A673 (cell line): ENCODE measurements at regions not wholly inside any gene's neighbourhood (a gene's known extent, or its start where the extent isn't known, plus 50 kb on each side); places are given as distances from the start of the nearest gene placed in this dataset.

ENCODE experiments used
- BruUV-seq: library from RNA; stranded (reverse); fragments of 400-500 nt; replicated peaks from 2 replicates; lab custom pipeline; 2021; lab: Mats Ljungman, UMichigan
- CTCF ChIA-PET: fragments of 300-600 bp; sonication (Branson Sonifier 250); formaldehyde crosslinking; loops from one replicate; lab custom pipeline; 2022; ENCODE audit warnings: antibody characterized with exemption; lab: Charles Lee
- POLR2A ChIA-PET: fragments of 300-600 bp; sonication (Branson Sonifier 250); formaldehyde crosslinking; loops from one replicate; lab custom pipeline; 2022; ENCODE audit warnings: antibody characterized with exemption; ENCODE audit not compliant: low non-redundant PET; lab: Charles Lee
- DNase-seq: peaks from one replicate; pipeline ENCODE4 v3.0.0-alpha.2; 2015; ENCODE audit warnings: low spot score
- H3K27ac ChIP-seq: fragments of 200-600 bp; sonication (generic); 2 replicates; pipeline ENCODE4 v1.5.1; 2016; ENCODE audit warnings: mixed run types, low read depth, mild to moderate bottlenecking, mixed read lengths, antibody characterized with exemption, low read length; ENCODE audit not compliant: poor library complexity, severe bottlenecking
- H3K27me3 ChIP-seq: fragments of 200-600 bp; sonication (generic); replicated peaks from 2 replicates; pipeline ENCODE4 v1.6.1; 2017; ENCODE audit warnings: mixed run types, low read depth, mild to moderate bottlenecking, mixed read lengths, antibody characterized with exemption, low read length; ENCODE audit not compliant: insufficient read depth, poor library complexity
- H3K36me3 ChIP-seq: fragments of 200-600 bp; sonication (generic); 2 replicates; pipeline ENCODE4 v1.6.1; 2016; ENCODE audit warnings: mixed run types, mild to moderate bottlenecking, mixed read lengths, antibody characterized with exemption, low read length; ENCODE audit not compliant: insufficient read depth, poor library complexity, severe bottlenecking
- H3K4me1 ChIP-seq: fragments of 200-600 bp; sonication (generic); 2 replicates; pipeline ENCODE4 v1.6.1; 2017; ENCODE audit warnings: mixed run types, mild to moderate bottlenecking, mixed read lengths, antibody characterized with exemption, low read length; ENCODE audit not compliant: insufficient read depth, poor library complexity, severe bottlenecking
- H3K4me3 ChIP-seq: fragments of 200-600 bp; sonication (generic); 2 replicates; pipeline ENCODE4 v1.5.1; 2016; ENCODE audit warnings: low read depth, mixed run types, mild to moderate bottlenecking, mixed read lengths, low read length; ENCODE audit not compliant: poor library complexity, severe bottlenecking
- H3K9me3 ChIP-seq: fragments of 200-600 bp; sonication (generic); 2 replicates; pipeline ENCODE4 v1.6.1; 2016; ENCODE audit warnings: mixed run types, low read depth, mild to moderate bottlenecking, mixed read lengths, antibody characterized with exemption, low read length; ENCODE audit not compliant: poor library complexity, severe bottlenecking
- EZH2 ChIP-seq: fragments of 200-600 bp; sonication (generic); IDR thresholded peaks from 2 replicates; pipeline ENCODE4 v1.6.1; 2017; ENCODE audit warnings: borderline replicate concordance, low read depth, mild to moderate bottlenecking, mixed read lengths, antibody characterized with exemption, low read length; ENCODE audit not compliant: poor library complexity, severe bottlenecking
- intact Hi-C: fragments of 100-400 bp; cut with micrococcal nuclease; formaldehyde crosslinking; loops from one replicate; pipeline ENCODE4 v1.10.0; 2022; ENCODE audit not compliant: unreplicated experiment
- TF ChIP-seq, protein P1 (sequence below): fragments of 300-800, 200-600 bp; sonication (generic); conservative IDR thresholded peaks from 2 replicates; pipeline ENCODE4 v1.5.1; 2017; ENCODE audit warnings: low read depth, mild to moderate bottlenecking, antibody characterized with exemption, low read length, moderate library complexity, mixed read lengths

DNA sequence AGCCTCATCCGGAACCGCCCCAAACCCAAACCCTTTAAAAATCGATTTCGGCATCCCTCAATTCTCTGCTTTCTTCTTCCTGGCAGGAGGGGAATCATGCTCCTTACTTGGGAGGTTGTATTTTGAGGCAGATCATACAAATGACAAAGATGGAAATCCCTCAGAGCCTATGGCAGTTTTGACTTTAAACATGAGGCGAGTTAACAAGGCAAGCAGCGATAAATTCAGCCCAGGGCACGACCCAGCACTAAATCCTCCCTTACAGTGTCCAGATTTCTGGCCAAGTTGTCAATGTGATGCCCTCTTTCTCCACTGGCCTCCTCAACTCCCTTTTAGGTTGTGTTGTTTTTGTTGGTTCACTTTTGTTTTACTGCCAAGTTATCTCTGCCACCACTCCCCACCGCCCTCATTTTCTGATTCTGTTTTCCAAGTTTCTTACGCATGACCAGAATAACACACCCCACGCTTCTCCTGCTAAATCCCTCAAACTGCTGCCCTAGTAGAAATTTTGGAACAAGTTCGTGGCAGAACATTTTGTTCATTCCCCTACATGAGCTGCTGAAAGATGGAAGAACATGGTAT lies 68.3 kb downstream of the CTAGE1 start:
- H3K4me3 ChIP-seq: no peak overlapping the region
- CTCF ChIA-PET: no interaction called here

DNA sequence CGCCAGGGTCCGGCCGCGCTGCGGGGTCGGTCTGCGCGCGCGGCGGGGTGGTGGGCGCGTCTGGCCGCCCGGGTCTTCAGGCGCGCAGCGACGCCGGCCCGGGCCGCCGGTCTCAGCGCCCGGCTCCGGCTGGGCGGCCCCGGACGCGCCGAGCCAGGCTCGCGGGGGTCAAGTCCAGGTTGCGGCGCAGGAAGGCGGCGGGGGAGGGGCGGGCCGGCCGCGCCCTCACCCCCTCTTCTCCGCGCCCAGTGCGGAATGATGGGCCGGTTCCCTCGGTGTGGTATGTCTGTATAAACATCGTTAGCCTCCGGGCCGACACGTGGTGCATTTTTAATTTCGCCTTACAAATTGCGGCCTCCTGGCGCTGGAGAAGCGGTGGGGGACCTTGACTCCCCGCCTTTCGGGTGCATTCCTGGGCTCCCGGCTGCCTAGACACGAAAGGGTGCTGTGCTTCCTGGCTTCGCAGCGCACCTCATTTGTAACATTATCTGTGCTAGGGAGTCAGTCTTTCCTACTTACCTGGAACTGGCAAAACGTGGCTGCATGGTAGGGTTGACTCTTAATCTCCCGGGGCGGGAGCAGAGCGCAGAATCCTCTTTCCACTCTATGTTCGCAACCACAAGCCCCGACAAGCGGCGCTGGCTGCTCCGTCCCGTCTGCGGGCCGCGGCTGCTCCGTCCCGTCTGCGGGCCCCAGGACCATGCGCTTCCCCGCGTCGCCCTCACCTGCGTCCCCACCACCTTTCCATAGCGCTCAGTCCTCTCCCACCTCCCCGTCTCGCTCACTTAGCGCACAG lies 69.0 kb downstream of the CTAGE1 start:
- H3K27ac ChIP-seq: no peak overlapping the region
- no peaks in the 10 kb centered on the region for H3K9me3 ChIP-seq
- no TSS peak for BruUV-seq
- POLR2A ChIA-PET: no interaction called here
- CTCF ChIA-PET: no interaction called here
- no peaks in the 10 kb centered on the region for H3K4me1 ChIP-seq
- H3K4me3 ChIP-seq: no peak overlapping the region
- H3K36me3 ChIP-seq: no peaks in the 10 kb centered on the region
- peak; percentile 7 for DNase-seq
- intact Hi-C loops: no loop called here
- peak; percentile 92 for TF ChIP-seq EZH2
- TF ChIP-seq, protein P1, sequence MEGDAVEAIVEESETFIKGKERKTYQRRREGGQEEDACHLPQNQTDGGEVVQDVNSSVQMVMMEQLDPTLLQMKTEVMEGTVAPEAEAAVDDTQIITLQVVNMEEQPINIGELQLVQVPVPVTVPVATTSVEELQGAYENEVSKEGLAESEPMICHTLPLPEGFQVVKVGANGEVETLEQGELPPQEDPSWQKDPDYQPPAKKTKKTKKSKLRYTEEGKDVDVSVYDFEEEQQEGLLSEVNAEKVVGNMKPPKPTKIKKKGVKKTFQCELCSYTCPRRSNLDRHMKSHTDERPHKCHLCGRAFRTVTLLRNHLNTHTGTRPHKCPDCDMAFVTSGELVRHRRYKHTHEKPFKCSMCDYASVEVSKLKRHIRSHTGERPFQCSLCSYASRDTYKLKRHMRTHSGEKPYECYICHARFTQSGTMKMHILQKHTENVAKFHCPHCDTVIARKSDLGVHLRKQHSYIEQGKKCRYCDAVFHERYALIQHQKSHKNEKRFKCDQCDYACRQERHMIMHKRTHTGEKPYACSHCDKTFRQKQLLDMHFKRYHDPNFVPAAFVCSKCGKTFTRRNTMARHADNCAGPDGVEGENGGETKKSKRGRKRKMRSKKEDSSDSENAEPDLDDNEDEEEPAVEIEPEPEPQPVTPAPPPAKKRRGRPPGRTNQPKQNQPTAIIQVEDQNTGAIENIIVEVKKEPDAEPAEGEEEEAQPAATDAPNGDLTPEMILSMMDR: no peak
- peaks cover 97% of the 10 kb centered on the region for H3K27me3 ChIP-seq

More for the DNA sequence above, 68.3 kb downstream of the CTAGE1 start:
- no peak for TF ChIP-seq EZH2
- TF ChIP-seq, protein P1: no peak
- no peak for DNase-seq
- intact Hi-C loops: no loop called here
- POLR2A ChIA-PET: no interaction called here
- Histone ChIP-seq H3K27me3 (peaks cover 96% of the 10 kb centered on the region), H3K9me3 (no peaks in the 10 kb centered on the region), H3K36me3 (no peaks in the 10 kb centered on the region), H3K27ac (no peak overlapping the region), H3K4me1 (no peaks in the 10 kb centered on the region)
- no TSS peak for BruUV-seq

DNA sequence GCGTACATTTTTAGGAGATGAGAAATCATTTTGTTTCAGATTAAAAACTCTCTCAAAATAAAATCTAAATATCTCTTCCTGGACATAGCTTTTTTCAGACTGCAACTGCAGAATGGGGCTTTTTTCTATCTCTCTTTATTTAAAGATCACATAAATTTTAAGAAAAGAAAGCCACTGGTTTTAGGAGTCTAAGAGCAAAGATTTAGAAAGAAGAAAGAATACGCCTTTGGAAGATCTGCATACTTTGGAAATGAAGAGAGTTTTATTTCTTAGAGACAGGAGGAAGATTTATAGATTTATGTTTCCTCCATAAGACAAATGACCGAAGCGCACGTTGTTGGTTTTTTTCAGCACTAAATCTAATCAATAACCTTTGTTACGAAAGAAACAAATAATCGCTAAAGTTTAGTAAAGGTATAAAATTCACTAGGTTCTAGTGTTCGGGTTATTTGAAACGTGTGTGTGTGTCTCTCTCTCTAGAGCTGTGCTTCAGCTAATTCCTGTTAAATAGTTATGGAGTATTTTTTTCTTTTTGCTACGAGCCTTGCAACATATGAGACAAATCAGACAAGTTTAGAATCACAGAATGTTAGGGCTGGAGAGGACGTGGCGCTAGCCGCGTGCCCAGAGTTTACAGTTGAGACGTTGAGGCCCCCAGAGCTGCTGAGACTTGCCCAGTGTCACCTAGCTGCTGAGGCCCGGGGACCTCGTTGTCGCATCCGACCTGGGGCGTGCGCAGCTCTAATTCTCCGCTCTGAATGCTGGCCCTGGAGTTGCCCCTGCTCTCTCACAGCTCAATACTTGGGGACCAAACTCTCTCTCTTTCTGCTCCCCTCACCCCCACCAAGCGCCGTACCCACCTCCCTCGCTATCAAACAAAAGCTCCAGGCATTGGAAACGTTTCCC lies 69.9 kb downstream of the CTAGE1 start:
- Histone ChIP-seq H3K4me1 (no peaks in the 10 kb centered on the region), H3K27me3 (peaks cover 94% of the 10 kb centered on the region), H3K27ac (no peak overlapping the region), H3K4me3 (no peak overlapping the region), H3K36me3 (no peaks in the 10 kb centered on the region), H3K9me3 (no peaks in the 10 kb centered on the region)
- ChIA-PET POLR2A (no interaction called here), CTCF (no interaction called here)
- intact Hi-C loops: no loop called here
- no peak for DNase-seq
- peak; percentile 93 for TF ChIP-seq EZH2
- TF ChIP-seq, protein P1: no peak
- no TSS peak for BruUV-seq
